Esophagus squamous epithelium (tissue), 4 donors: ENCODE measurements at regions not wholly inside any gene's neighbourhood (a gene's known extent, or its start where the extent isn't known, plus 50 kb on each side); places are given as distances from the start of the nearest gene placed in this dataset.

ENCODE experiments used
- CTCF ChIP-seq, 6 experiments: fragments of 450-650 bp in 4 of 6; fragments of 200-600 bp in 2 of 6; sonication (generic) in 2 of 6; IDR thresholded peaks; one replicate each; pipeline ENCODE4 v1.5.1; 2016 to 2019; ENCODE audit warnings: antibody characterized with exemption in 6 of 6, mild to moderate bottlenecking in 4 of 6, moderate library complexity in 4 of 6
- POLR2A ChIP-seq, 4 donors: fragments of 450-650 bp; IDR thresholded peaks; one replicate each; pipeline ENCODE4 v1.6.1; 2017; ENCODE audit warnings: antibody characterized with exemption in 4 of 4, mild to moderate bottlenecking in 4 of 4, moderate library complexity in 3 of 4

GRCh38 chr19:28876609-28877123 lies 336.3 kb downstream of the UQCRFS1 start:
- no peak for TF ChIP-seq CTCF (IDR thresholded peaks at IDR 0.05)
- TF ChIP-seq POLR2A (IDR thresholded peaks at IDR 0.05), result no peak
